T-helper 2 cell (primary cell): ENCODE measurements at regions not wholly inside any gene's neighbourhood (a gene's known extent, or its start where the extent isn't known, plus 50 kb on each side); places are given as distances from the start of the nearest gene placed in this dataset.

Experiments used
- DNase-seq, 5 experiments: peaks; one replicate each; pipeline versions ENCODE4 v3.0.0 to v3.0.0-alpha.2; 2012 to 2022

DNA sequence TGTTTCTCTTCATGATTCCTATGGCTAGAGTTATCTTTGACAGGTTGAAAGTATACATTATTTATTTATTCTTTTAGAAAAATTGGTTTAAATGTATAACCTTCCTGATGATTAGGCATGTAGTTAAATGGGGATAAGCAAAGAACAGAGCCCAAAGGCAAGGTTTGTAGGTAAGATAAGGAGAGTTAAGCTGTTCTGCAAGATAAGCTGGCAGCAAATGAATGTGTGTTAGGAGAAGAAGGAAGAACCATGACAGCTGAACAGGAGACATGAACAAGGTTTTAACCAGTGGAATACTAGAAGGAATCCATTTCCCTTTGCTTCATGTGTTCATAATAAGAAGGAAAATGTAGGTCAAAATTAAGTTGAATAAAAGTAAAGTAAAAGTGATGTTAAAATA lies 1330.1 kb upstream of the USP15 start:
- DNase-seq: no peak

- no peak for DNase-seq
Measured at GRCh38 chr12:60935981-60936761, 1324.0 kb upstream of the USP15 start.

DNA sequence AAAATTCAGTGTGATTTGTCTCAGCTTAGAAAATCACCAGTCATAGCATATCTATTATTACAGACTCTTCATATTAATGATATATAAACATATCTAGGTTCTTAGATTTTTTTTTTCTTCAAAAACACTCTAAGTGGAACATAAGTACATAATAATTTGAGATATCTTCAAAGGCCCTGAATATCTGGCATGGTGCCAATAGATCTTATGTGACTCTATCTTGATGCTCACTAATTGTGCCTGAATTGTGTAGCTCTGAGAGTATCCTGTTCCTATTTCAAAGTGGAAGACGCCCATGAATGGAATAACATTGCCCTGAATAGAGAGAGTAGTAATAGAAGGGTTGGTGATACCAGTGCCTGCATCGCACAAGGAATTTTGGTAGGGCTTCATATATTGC lies 1312.7 kb upstream of the USP15 start:
- DNase-seq: no peak

DNA sequence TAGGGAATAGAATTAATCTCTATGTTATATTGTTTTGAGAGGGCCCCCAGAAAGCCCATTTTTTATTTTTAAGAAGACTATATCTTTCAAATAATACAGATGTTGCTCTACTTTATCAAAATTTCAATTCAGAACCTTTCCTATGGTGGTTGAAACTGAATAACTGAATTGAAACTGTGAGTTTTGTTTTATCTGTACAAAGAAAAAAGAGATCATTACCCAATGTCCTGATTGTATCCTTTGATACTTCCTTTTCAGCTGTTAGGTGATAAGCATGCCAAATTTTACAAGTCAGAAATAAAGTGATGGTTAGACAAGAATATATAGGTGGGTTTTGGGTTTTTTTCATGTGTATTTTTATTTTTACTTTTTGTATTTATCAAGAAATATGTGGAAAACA lies 1293.1 kb upstream of the USP15 start:
- DNase-seq: no peak

DNA sequence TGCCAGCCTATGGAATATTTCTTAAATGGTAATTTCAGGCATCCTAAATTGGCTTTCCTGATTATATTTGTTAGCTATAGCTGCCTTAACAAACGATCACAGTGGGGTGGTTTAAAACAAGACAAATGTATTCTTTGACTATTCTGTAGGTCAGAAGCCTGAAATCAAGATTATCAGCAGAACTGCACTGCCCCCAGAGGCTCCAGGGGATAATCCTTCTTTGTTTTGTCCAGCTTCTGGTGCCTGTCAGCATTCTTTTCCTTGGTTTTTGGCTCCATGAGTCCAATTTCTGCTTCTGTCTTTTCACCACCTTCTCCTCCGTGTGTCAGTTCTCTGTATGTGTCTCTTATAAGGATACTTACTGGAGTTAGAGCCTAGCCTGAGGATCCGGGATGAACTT lies 1282.2 kb upstream of the USP15 start:
- DNase-seq: no peak

GRCh38 chr12:60980558-60980957 lies 1279.6 kb upstream of the USP15 start:
- DNase-seq: no peak

- DNase-seq: no peak
Measured at GRCh38 chr12:60981473-60981872, 1278.7 kb upstream of the USP15 start.

- DNase-seq: no peak
Measured at GRCh38 chr12:60992087-60992486, 1268.1 kb upstream of the USP15 start.

- no peak for DNase-seq
Measured at GRCh38 chr12:60995256-60995825, 1264.9 kb upstream of the USP15 start.

DNA sequence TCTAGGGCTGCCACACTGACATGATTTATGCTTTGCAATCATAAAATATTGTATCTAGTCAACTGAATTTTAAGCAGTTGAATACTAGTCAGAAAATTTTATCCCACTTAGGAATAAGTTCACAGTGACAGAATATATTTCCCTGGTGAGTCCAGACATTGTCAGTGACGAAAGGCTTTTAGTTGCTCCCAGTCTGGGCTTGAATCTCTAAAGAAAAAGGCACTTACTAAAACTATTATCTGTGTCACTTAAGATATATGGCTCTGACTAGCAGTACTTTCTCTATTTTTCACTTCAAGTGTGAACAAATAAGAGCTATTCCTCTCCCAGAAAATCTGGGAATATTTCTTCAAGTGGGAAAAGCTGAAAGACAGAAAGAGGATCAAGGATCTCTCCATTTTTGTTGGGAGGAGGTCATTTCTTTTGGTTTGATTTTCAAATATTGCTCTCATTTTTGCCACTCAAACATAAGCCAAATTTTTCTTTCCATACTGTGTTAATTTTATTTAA lies 1262.3 kb upstream of the USP15 start:
- no peak for DNase-seq

DNA sequence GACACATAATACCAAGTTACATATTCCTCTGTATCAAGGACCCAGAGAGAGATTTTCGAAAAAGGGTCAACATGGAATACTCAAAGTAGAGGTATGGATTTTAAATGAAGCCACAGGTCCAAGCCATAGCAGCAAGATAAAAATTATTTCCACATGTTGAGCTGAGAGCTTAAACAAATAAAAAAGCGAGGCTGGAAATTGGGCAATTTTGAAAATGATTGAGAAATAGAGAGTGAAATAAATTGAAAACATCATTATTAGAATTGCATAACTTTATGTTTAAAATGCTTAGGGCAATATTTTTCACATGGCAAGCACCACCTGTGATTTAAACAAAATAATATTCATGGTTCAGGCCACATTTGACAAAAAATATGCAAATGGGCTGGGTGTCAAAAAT lies 1251.0 kb upstream of the USP15 start:
- DNase-seq: no peak

GRCh38 chr12:61011767-61012423 lies 1248.3 kb upstream of the USP15 start:
- no peak for DNase-seq

DNA sequence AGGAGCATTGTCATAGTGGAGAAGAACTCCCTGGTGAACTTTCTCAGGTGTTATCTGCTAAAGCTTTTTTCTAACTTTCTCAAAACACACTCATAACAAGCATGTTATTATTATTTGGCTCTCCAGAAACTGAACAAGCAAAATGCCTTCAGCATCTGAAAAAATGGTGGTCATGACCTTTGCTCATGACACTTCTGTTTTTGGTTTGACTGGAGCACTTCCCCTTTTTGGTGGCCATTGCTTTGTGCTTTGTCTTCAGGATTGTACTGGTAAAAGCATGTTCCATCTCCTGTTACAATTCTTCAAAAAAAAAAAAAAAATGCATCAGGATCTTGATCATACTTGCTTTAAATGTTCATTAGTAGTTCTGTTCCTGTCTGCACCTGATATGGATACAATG lies 1241.6 kb upstream of the USP15 start:
- no peak for DNase-seq

DNA sequence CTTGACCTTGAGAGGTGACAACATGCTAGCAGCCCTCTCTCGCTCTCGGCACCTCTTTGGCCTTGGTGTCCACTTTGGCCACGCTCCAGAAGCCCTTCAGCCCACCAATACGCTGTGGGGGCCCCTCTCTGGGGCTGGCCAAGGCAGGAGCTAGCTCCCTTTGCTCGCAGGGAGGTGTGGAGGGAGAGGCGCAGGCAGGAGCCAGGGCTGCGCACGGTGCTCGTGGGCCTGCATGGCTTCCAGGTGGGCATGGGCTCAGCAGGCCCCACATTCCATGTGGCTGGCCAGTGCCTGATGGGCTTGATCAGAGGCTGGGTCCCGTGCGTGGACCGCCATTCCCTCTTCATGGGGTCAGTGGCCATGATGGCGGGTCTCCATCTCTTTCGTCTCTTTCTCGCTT lies 1237.0 kb upstream of the USP15 start:
- DNase-seq: no peak

DNA sequence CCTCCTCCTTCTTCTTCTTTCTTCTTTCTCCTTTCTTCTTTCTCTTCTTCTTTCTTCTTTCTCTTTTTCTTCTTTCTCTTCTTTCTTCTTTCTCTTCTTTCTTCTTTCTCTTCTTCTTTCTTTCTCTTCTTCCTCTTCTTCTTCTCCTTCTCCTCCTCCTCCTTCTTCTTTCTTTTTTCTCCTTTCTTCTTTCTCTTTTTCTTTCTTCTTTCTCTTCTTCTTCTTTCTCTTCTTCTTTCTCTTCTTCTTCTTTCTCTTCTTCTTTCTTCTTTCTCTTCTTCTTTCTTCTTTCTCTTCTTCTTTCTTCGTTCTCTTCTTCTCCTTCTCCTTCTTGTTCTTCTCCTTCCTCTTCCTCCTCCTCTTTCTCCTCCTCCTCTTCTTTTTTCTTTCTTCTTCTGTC lies 1230.7 kb upstream of the USP15 start:
- DNase-seq: no peak

DNA sequence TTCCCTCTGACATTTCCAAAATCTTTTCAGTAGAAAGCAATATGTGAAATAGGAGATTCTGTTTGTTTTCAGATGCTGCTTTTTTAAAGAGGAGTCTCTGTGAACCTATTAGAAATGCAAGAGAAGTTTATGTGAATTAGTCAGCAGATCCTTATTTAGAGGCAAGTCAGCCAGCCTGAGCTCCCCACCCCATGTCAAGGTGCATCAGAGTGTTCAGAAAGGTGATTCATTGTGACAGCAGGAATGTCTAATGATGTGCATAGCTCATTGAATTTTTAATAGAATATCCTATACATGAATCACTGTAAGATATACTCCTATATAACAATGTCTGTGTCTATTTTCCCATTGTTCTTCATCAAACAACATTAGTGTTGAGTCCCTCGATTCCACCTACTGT lies 1222.4 kb upstream of the USP15 start:
- no peak for DNase-seq

DNA sequence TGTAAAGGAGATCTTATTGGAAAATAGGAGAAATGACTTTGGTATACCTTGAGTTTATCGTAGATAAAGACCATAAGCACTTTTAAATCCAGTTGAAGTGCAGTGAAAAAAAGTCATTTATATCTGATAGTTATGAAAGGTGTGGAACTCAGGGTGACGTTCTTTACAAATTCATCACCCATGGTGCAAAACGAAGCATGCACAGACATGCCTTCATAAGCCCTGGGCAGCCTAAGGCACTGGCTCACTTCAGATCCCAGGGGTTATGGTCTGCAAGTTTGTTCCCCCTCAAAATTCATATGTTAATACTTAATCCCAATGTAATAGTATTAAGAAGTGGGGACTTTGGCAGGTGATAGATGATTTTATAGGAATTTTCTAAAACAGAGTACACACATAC lies 1216.4 kb upstream of the USP15 start:
- no peak for DNase-seq

- no peak for DNase-seq
Measured at GRCh38 chr12:61044766-61045165, 1215.4 kb upstream of the USP15 start.

DNA sequence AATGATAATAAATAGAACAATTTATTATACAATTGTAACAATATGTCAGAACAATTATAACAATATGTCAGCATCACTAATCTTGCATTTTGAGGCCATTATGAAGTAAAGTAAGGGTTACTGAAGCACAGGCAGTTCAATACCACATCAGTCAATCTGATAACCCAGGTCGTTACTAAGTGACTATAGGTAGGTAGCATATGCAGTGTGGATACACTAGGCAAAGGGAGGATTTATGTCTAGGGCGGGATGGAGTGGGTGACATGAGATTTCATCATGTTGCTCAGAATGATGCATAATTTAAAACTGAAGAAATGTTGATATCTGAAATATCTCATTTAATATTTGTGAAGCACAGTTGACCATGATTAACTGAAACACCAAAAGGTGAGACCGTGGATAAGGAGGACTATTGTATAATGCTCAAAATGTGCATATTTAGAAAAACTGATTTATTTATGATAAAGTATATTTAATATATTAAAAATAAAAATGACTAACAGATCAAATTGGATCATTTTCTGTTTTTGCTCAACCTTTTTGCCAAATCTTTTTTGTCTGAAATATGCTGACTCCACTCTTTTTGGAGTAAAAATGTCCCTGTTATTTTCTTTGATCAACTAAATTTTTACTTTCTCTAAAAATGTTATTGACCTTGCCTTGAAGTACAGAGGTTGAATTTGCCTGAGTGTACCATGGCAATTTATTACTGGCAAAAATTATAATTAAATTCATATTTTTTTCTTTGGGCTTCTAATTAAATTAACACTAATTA lies 1189.4 kb upstream of the USP15 start:
- no peak for DNase-seq

GRCh38 chr12:61072717-61073116 lies 1187.5 kb upstream of the USP15 start:
- no peak for DNase-seq

GRCh38 chr12:61095111-61095510 lies 1165.1 kb upstream of the USP15 start:
- DNase-seq: no peak

DNA sequence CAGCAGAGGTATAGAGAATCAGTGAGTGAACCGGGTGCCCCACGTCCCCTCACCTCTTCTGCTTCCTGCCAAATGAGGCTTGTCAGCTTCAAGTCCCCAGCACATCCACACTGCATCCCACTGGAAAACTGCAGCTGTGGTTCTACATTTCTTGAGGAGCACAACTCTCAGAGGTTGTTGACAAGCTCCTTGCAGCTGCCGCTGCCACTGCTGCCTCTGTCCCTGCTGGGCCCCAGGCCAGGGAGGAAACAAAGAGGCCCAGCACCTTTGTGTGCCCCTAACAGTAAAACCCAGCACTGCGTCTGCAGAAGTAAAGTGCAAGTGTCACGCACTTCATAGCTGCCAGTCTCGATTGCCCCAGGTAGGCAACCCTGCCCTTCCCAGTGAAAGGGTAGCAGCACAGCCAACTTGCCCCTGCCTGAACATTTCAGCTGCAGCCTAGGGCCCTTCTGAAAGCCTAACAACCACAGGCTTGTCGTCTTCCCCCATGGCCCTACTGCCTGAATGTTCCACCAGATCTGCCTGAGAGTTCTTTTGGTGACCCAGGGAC lies 1162.1 kb upstream of the USP15 start:
- no peak for DNase-seq

DNA sequence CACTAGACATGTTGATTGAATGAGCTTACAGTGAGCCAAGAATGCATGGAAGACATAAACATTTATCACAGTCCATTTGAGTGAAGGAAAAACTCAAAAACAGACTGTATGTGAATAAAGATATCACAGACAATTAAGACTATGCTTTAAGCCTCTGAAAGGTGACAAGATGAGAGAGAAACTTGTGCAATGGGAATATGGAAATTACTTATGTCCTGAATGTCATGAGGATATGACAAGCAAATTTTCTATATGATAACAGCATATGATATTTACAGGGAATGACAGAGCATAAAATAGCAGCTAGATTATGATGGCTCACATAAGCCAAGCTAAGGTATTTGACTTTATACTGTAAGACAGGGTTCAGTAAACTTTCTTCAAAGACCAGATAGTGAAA lies 1153.1 kb upstream of the USP15 start:
- DNase-seq: no peak
